ENCODE measurements at regions not wholly inside any gene's neighbourhood (a gene's known extent, or its start where the extent isn't known, plus 50 kb on each side); places are given as distances from the start of the nearest gene placed in this dataset.

GRCh38 chr21:23522751-23523150 lies 2084.5 kb downstream of the MRPL39 start:
- Histone ChIP-seq H3K4me1 (ENCODE audit: control insufficient read depth, extremely low read depth, insufficient read depth, low read length) (no peaks in the 10 kb centered on the region), H3K27me3 (ENCODE audit: control insufficient read depth in 2 of 2, insufficient read depth in 2 of 2, low read length in 2 of 2) (no peaks in the 10 kb centered on the region), H3K9ac (replicated peaks; ENCODE audit: extremely low read depth, insufficient read depth, low read length) (no peak overlapping the region), H3K79me2 (ENCODE audit: control insufficient read depth, insufficient read depth, low read length) (no peaks in the 10 kb centered on the region), H3K4me3 (replicated peaks in 1 of 3; ENCODE audit: insufficient read depth in 1 of 3, low read depth in 1 of 3, low read length in 3 of 3) (no peak overlapping the region), H3K9me3 (replicated peaks; ENCODE audit: control insufficient read depth, insufficient read depth, low read length) (no peaks in the 10 kb centered on the region), H3K9me1 (replicated peaks; ENCODE audit: control insufficient read depth, extremely low read depth, insufficient read depth, low read length) (no peaks in the 10 kb centered on the region), H3K4me2 (ENCODE audit: insufficient read depth, low read length) (no peak overlapping the region), H3K27ac (ENCODE audit: insufficient read depth, low read depth, low read length) (no peak overlapping the region), H3K36me3 (ENCODE audit: control insufficient read depth in 2 of 2, extremely low read depth in 1 of 2, insufficient read depth in 2 of 2, low read length in 2 of 2) (no peaks in the 10 kb centered on the region), H4K20me1 (replicated peaks; ENCODE audit: control insufficient read depth, extremely low read depth, insufficient read depth, low read length) (no peaks in the 10 kb centered on the region), H2AFZ (ENCODE audit: low read depth, low read length) (no peak overlapping the region)
- POLR2A ChIA-PET: no interaction called here
- DNase-seq (ENCODE audit: low read depth, low spot score): no peak
- no peak for FAIRE-seq
- intact Hi-C loops (cut with micrococcal nuclease) (no loop called here), dilution Hi-C loops (cut with MboI; ENCODE audit: extremely low pct_ligation_motif_present, low sequenced_read_pairs) (no loop called here)
- BruUV-seq (replicated peaks): no TSS peak
- CTCF ChIA-PET: no interaction called here
- TF ChIP-seq MYC (IDR thresholded peaks at IDR 0.05; ENCODE audit: low read depth, low read length) (no peak), CTCF (IDR thresholded peaks at IDR 0.05; ENCODE audit: extremely low read depth in 1 of 2, insufficient read depth in 1 of 2, low read depth in 1 of 2, low read length in 2 of 2) (no peak), POLR2A (IDR thresholded peaks at IDR 0.05; ENCODE audit: low read depth, low read length) (no peak), FOS (IDR thresholded peaks at IDR 0.05; ENCODE audit: borderline replicate concordance, insufficient read depth, low read length) (no peak), GATA2 (IDR thresholded peaks at IDR 0.05; ENCODE audit: insufficient read depth, insufficient read length, low read depth, low read length) (no peak), MAX (IDR thresholded peaks at IDR 0.05; ENCODE audit: insufficient read depth, insufficient read length) (no peak)

GRCh38 chr21:23507501-23507900 lies 2099.8 kb downstream of the MRPL39 start:
- H3K9me1 ChIP-seq (replicated peaks; ENCODE audit: control insufficient read depth, extremely low read depth, insufficient read depth, low read length): no peaks in the 10 kb centered on the region
- no peaks in the 10 kb centered on the region for H3K27me3 ChIP-seq (ENCODE audit: control insufficient read depth in 2 of 2, insufficient read depth in 2 of 2, low read length in 2 of 2)
- intact Hi-C loops (cut with micrococcal nuclease) (no loop called here), dilution Hi-C loops (cut with MboI; ENCODE audit: extremely low pct_ligation_motif_present, low sequenced_read_pairs) (no loop called here)
- no peak overlapping the region for H2AFZ ChIP-seq (ENCODE audit: low read depth, low read length)
- H3K9me3 ChIP-seq (replicated peaks; ENCODE audit: control insufficient read depth, insufficient read depth, low read length): no peaks in the 10 kb centered on the region
- FAIRE-seq (no peak), DNase-seq (ENCODE audit: low read depth, low spot score) (no peak)
- no peak for TF ChIP-seq CTCF (IDR thresholded peaks at IDR 0.05; ENCODE audit: extremely low read depth in 1 of 2, insufficient read depth in 1 of 2, low read depth in 1 of 2, low read length in 2 of 2)
- TF ChIP-seq FOS (IDR thresholded peaks at IDR 0.05; ENCODE audit: borderline replicate concordance, insufficient read depth, low read length): no peak
- no peak for TF ChIP-seq POLR2A (IDR thresholded peaks at IDR 0.05; ENCODE audit: low read depth, low read length)
- no peak for TF ChIP-seq MAX (IDR thresholded peaks at IDR 0.05; ENCODE audit: insufficient read depth, insufficient read length)
- TF ChIP-seq JUN (IDR thresholded peaks at IDR 0.05; ENCODE audit: borderline replicate concordance, insufficient read depth, insufficient read length, low read depth): no peak
- no peak for TF ChIP-seq GATA2 (IDR thresholded peaks at IDR 0.05; ENCODE audit: insufficient read depth, insufficient read length, low read depth, low read length)
- TF ChIP-seq POLR2AphosphoS5 (IDR thresholded peaks at IDR 0.05; ENCODE audit: insufficient read depth, low read depth, low read length): no peak
- no peak for TF ChIP-seq EZH2 (IDR thresholded peaks at IDR 0.05; ENCODE audit: borderline replicate concordance, low read depth, low read length, severe bottlenecking)
- no peak for TF ChIP-seq MYC (IDR thresholded peaks at IDR 0.05; ENCODE audit: low read depth, low read length)
- no TSS peak for BruUV-seq (replicated peaks)
- no peaks in the 10 kb centered on the region for H3K79me2 ChIP-seq (ENCODE audit: control insufficient read depth, insufficient read depth, low read length)
- no peaks in the 10 kb centered on the region for H3K4me1 ChIP-seq (ENCODE audit: control insufficient read depth, extremely low read depth, insufficient read depth, low read length)
- H4K20me1 ChIP-seq (replicated peaks; ENCODE audit: control insufficient read depth, extremely low read depth, insufficient read depth, low read length): no peaks in the 10 kb centered on the region
- H3K27ac ChIP-seq (ENCODE audit: insufficient read depth, low read depth, low read length): no peak overlapping the region
- CTCF ChIA-PET: no interaction called here
- no peak overlapping the region for H3K4me3 ChIP-seq (replicated peaks in 1 of 3; ENCODE audit: insufficient read depth in 1 of 3, low read depth in 1 of 3, low read length in 3 of 3)
- POLR2A ChIA-PET: no interaction called here
- H3K36me3 ChIP-seq (ENCODE audit: control insufficient read depth in 2 of 2, extremely low read depth in 1 of 2, insufficient read depth in 2 of 2, low read length in 2 of 2): no peaks in the 10 kb centered on the region
- H3K9ac ChIP-seq (replicated peaks; ENCODE audit: extremely low read depth, insufficient read depth, low read length): no peak overlapping the region
- no peak overlapping the region for H3K4me2 ChIP-seq (ENCODE audit: insufficient read depth, low read length)

All from endothelial cell of umbilical vein (primary cell).